CD4-positive, alpha-beta T cell treated with Interferon alpha-2 for 1 hour (primary cell): ENCODE measurements at regions not wholly inside any gene's neighbourhood (a gene's known extent, or its start where the extent isn't known, plus 50 kb on each side); places are given as distances from the start of the nearest gene placed in this dataset.
"Not testable (repeated sequence)": the region's sequence is repeated elsewhere in the genome, so short reads cannot be mapped to it uniquely, and the experiment has no call there.

Source experiments
- DNase-seq, 2 donors: peaks; one replicate each; pipeline ENCODE4 v3.0.0-alpha.2; 2020 to 2022

DNA sequence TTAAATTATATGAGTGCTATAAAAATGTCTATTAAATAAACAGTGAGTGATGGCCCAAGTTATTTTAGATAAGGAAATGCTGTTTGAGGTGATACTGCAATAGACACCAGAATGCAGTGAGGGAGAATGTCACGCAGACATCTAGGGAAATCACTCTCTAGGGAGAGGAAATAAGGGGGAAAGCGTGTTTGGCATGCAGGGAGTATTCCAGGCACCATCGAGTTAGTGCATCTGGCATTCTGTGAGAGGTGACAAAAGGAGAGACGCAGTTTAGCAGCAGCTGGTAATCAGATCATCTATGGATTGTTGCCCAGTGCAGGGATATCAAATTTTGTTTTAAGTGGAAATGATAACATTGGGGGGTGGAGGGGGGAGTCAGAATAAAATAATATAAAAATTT is 175.4 kb upstream of the NETO1 start:
- DNase-seq: no peak

DNA sequence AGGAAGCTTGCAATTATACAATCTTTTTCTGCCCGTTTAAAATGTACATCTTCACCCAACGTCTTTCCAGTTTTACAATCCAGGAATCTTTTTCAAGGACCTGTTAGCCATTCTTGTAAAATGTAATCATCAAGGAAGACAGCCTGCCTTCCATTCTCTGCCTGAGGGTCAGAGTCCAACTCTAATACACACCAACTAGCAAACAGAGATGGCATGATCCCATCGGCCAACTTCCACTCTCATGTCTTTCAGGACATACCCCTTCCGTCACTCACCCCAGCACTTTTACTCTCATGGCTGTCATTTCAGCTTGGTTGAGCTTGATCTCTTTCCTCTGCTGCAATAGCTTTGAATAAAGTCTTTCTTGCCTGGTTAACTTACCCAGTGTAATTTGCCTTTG is 172.5 kb upstream of the NETO1 start:
- DNase-seq: no peak

DNA sequence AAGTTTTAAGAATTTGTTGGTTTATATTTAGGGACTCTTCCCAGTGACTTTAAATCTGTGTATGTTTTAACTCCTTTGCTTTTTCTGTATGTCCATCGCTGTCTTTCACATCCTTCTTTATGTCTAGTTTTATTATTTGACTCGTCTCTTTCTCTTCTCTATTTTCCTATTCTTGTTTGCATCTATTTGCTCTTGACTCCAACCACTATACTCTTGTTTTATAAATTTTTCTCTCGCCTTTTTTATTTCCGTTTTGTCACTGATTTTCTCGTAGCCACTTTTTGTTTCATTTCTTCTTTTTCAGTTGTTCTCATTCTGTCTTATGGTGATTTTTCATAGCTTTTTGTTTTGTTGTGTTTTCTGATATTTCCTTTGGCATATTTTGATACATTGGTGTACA is 170.5 kb upstream of the NETO1 start:
- DNase-seq: no peak

DNA sequence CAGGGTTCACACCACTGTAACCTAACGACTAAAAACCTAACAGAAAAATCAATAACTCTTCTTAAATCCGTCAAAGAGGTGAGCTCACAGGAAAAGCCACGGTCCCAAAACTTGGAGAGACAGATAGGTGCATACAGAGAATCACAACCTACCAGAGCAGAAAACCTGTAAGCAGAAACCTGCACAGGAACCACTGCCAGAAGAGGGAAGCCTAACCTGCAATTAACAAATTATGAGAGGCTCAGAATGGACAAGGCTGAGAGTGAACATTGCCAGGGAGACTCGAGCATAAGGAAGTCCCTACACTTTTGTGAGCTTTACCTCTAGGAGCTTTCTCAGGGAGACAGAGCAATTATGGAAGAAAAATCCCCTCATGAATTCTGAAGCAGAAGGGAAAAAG is 156.2 kb upstream of the NETO1 start:
- no peak for DNase-seq

DNA sequence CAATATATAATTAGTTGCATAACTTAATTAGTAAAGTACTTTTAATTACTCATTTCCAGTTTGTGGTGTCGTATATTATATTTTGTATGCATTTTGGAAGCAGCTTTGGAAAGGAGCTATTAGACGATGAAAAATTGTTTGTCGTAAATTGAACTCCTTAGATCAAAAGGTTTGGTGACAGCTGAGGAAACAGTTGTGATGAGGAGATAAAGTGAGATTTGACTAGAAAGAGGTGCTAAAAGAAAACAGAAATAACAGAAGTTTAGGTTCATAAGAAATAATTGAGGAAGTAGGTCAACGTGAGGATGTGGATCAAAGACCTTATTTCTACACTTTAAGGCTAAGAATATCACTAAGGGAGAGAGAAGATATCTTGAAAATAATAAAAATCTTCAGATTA is 141.9 kb upstream of the NETO1 start:
- DNase-seq: no peak

DNA sequence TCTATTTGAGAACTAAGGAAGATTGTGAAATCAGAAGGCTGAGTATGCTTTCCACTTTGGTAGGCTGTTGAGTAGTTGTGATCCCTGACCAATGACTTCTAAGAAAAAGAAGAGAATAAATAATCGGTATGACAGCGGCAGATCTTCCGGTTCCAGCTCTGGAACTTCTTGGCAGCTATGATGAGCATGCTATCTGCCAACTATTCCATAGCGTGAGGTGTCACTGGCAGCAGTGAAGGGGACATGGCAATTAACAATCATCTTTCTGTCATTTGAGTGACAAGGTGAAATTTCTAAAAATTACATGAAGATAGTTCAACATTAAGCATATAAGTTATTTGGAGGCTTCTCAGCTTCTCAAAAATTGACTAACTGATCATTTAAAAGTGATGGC is 140.1 kb upstream of the NETO1 start:
- no peak for DNase-seq

DNA sequence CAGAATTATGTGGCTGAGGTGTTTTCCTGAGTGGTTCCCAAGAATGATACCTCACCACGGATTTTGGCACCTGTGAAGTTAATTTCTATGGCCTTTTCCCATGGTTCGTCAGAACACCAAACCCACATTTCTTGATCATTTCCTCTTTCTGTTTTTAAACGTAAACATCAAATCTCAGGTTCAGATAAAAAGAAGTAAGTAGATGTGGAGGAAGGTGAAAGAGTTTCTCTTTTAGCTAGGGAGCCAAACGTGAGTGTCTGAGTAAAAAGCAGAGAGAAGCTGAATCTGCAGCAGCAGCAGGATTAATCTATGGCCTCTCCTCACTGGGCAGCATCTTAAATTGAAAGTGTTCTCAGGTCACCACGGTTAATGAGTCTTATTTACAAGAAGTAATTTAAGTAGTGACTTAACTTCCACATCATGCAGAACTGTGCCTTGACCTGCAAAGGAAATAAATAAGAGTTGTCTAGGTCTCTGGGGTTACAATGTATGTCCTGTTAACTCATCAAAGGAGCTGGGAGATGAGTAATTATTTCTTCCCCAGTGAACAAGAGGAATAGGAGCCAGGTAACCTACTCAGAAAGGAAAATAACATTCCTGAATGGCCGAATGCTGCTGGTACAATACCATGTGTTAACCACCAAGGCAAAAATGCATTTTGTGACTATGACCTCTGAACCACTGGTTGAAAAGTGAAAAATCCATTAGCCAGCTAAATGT is 139.6 kb upstream of the NETO1 start:
- no peak for DNase-seq

DNA sequence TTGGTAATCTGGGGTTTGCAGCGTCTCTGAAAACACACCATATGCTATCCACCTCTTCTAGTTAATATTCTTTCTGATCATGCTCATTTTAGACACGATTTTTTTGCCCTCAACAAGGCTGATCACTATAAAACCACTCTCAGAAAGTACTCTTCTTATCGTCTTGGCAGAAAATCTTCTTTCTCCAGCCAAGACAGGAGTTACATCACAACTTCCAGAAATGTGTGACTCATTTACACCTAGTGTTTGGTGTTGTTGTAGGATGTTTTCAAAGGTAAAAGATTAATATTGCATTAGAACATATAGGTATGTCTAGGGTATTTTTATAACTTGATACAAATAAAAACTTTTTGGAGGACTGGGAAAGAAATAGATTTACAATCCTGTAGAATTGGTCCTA is 138.5 kb upstream of the NETO1 start:
- DNase-seq: no peak

DNA sequence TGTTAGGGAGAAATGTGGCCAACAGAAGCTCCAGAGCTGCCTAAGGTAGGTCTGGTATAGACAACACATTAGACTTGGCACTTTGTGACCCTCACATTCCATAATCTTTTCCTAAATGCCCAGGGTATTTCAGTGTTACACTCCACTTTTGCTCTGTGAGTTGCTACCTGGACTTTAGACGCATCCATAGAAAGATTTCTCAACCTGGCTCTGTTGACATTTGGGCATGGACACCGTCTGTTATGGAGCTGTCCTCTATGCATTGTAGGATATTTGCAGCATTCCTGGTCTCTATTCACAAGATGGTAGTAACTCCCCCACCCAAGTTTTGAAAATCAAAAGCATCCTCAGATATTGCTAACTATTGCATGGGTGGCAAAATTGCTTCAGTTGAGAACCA is 136.5 kb upstream of the NETO1 start:
- no peak for DNase-seq

DNA sequence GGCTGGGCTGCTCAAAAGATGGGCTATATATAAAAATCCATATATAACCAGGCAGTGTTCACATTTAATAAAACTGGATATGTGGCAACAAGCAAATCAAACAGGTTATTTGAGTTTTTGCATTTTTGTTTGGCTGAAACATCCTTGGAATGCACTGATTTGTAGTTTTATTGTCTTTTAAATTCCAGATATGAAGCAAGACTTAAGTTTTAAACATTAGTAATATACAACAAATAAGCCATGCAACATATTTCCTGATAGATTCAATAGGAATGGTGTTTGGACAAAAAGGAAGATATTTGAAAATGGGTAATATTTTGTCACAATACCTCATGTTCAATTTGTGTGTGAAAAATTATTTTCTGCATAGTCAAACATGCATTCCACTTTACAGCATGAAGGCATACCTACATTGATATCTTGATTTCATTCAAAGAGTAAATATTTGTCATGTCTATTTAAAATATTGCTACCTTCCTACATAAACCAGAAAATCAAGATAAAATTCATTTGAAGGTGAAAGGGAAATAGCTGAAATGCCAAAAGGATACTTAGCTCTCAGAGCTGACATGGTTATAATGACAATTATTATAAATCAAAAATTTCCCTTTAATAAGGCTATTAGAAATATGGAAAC is 132.3 kb upstream of the NETO1 start:
- no peak for DNase-seq

DNA sequence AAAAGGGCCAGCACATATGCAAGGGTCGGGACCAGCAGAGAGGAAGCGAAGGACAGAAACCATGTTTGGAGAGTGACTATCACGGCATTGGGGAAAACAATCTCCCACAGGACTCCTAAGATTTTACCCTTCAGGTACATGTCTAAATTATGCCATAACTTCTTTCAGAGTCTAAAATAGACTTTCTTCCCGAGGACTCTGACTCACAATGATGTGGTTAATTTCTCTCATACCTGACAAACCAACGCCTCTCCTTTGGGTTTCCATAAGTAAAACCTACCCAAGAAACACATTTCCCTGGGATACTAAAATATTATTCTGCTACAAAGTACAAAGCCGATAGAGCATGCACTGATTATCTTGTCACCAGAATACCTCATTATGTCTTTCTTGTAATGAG is 127.8 kb upstream of the NETO1 start:
- DNase-seq: no peak

DNA sequence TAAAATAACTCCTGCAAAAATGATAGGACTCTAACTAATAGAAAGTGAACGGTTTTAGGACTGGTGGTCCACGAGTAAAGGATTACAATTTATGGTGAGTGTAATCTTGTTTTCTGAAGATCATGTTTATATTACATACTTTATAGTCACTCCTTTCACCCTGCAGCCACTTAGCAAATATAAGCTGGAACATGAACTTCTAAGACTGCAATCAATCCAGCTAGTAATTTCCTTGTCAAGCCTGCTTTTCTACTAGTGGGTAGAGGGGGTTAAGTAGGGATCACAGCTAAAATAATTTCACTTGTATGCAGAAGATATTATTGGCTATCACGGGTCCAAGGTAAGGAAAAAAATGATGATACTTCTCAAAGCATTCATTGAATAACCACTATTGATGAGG is 125.5 kb upstream of the NETO1 start:
- DNase-seq: no peak

DNA sequence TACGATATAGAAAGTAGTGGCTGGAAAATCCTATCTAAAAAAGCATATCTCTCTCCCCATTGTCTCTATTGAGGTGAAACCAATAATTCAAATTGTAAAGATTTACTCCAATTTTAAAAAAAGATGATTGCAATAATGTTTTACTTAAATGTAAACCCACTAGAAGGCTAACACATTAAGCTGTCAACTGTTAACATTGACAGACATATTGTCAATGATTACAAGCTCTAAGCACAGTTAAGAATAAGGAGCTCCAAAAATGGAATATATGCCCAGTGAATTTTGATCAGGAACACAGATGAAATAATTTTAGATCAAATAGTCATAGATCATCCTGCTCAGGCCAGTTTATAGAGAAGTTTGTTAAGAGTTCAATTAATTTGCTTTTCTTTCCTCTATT is 123.6 kb upstream of the NETO1 start:
- no peak for DNase-seq

DNA sequence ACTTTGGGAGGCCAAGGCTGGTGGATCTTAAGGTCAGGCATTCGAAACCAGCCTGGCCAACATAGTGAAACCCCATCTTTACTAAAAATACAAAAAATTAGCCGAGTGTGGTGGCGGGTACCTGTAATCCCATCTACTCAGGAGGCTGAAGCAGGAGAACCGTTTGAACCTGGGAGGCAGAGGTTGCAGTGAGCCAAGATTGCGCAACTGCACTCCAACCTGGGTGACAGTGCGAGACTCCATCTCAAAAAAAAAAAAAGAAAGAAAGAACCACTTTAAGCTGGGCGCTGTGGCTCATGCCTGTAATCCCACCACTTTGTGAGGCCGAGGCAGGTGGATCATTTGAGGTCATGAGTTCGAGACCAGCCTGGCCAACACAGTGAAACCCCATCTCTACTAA is 119.8 kb upstream of the NETO1 start:
- not testable (repeated sequence) for DNase-seq

DNA sequence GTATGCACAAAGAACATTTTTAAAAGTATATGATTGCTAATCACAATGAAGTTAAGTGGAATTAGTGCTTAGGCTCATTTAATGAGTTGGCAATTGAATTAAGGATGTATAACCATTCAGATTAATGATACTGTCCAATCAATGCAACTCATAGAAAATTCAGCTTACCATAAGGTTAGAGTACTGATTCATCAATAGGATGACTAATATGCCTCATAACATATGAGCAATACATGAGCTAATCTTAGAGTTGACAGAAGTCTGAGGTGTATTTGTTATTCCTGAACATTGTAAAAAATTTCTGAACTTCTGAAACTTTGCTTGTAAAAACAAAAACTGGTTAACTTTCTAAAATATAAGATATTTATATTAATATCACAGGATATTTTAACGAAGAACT is 118.3 kb upstream of the NETO1 start:
- DNase-seq: no peak

DNA sequence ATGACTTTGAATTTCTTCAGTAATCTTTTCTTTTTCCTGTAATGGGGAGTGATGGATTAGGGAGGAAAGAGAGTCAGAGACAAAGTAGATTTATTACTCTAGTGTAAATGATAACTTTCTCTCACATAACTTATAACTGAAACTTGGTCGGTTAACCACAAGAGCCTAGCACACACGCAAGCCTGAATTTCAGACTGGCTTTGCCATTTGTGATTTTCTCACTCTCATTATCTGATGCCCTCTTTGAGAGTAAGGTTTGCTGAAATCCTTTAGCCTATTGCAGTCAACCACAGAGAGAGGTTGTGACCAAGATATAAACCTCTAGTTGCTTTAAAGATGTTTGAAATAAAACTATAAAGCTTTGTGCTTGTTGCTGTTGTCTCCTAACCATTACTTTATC is 117.9 kb upstream of the NETO1 start:
- no peak for DNase-seq

DNA sequence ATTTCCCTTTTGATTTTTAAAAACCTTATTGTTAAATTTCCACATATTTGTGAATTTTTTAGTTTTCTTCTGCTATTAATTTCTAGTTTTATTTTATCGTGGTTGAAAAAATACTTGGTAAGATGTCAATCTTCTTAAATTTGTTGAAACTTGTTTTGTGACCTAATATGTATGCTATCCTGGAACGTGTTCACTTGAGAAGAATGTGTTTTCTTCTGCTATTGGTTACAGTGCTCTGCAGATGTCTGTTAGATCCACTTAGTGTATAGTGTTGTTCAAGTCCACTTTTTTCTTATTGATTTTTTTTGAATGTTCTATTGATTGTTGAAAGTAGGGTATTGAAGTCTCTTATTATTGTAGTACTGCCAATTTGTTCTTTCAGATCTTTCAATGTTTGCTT is 116.5 kb upstream of the NETO1 start:
- no peak for DNase-seq

DNA sequence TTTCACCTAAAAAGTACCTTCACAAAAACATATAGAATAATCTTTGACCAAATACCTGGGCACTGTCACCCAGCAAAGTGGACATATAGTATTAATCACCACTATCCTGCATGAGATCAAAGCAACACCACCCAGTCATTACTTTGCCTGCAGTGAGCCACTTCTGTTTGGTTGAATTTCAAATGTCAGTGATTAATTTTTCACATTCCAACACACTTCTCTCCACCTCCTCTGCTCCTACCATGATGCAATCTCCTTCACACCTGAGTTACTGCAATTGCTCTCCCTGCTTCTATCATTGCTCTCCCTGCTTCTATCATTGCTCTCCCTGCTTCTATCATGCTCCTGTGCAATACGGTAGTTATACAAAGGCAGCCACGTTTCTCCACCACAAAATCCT is 106.1 kb upstream of the NETO1 start:
- DNase-seq: no peak

DNA sequence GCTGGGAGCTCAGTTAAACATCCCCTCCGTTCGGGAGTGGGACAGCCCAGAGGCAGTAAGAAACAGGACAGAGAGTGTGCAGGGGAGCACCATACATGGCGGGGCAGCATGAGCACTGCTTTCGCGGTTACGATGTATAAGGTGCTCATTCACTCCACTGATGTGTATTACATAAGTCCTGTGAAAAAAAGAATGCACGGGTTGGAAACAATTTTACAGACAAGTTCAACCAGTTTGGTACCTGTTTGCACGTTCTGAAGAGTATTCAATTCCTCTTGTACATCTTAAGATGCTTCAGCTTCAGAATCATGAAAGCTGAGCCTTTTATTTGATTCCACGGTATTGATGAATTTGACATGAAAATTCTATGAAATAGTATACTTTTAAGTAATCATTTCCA is 97.8 kb upstream of the NETO1 start:
- no peak for DNase-seq

DNA sequence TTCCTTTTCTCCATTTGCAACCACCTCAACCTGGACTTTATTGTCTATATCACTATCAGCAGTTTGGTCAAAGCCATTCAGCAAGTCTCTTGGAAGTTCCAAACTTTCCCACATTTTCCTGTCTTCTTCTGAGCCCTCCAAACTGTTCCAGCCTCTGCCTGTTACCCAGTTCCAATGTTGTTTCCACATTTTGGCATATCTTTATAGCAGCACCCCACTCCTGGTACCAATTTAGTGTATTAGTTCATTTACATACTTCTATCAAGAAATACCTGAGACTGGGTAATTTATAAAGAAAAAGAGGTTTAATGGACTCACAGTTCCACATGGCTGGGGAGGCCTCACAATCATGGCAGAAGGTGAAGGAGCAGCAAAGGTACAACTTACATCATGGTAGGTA is 90.4 kb upstream of the NETO1 start:
- not testable (repeated sequence) for DNase-seq

DNA sequence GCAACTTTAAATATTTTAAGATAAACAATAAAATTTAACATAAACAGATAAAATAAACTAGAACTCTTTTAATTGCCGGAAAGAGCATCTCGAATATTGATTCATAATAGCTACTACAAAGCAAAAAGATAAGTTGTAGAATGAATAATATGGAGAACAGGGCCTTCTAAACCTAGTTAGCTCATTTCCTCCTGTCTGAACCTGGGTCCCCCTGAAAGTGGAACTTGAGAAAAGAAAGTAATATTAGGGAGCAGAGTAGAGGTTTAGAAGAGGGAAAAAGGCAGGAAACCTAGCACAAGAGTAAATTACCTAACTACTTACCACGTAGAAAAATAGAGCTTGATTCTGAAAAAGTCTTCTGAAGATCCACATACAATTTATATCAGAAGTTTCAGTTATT is 80.7 kb upstream of the NETO1 start:
- DNase-seq: no peak

DNA sequence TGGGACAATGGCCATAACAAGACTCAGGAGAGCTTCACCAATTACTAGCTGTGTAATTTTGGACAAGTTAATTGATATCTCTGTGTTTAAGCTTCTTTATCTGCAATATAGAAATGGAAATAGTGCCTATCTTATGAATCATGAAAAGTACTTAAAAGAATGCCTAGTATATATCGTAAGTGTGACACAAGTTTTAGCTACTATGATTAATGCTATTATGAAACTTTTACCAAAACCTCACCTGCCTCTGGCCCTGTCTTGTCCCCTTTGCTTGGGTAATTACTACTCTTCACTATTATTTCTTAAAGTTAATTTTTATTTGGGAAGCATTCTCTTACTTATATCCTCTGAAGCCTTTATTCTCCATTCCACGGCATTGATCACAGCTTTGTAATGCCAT is 75.0 kb upstream of the NETO1 start:
- DNase-seq: no peak

DNA sequence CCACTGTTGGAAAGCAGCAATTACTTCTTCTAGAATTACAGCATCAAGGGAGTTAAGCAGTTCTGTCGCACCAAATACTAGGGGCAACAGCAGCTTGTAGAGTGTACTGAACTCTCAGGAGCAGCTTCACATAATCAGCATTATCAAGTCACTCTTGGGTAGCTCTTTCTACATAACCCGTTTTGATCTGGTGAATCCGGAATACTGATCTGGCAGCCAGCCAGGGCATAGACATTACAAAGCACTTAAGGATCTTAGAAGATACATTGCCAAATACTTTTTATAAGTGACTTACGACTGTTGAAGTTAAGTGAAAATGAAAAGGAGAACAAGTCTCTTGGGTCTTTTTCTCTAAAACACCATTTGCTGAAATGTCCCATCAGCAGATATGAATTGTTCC is 73.2 kb upstream of the NETO1 start:
- DNase-seq: no peak

DNA sequence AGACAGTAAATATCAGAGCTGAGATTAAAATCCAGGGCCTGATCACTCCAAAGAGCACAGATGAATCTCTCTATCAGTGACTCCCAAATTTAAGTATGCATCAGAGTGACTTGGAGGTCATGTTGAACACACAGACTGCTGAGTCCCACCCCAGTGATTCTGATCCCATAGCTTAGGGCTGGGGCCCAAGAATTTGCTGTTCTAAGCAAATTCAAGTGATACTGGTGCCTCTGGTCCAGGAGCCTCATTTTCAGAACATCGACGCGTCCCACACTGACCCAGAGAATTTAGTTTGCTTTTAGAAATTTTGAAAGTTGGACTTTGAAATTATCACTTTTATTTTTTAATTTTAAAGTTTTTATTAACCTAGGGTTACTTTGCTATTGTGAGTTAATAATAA is 72.7 kb upstream of the NETO1 start:
- no peak for DNase-seq

DNA sequence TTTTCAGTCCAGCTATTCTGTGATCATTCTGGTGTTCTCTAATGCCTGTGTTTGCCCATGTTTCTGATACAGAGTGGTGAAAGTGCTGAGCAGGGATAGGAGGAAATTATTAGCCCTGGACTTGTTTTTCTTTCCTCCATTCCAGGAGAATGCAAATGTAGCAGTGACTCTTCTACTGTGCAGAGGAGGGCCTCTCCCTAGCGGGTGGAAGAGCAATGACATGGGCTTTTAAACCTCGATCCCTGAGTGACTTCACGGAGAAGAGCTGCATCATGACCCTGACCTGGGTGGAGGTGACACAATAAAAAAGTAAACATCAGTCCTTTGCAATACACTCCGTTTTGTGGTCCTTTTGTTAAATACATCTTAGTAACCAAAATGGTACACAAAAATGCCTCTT is 68.0 kb upstream of the NETO1 start:
- DNase-seq: no peak
